M059J (cell line): ENCODE measurements at regions not wholly inside any gene's neighbourhood (a gene's known extent, or its start where the extent isn't known, plus 50 kb on each side); places are given as distances from the start of the nearest gene placed in this dataset.
A peak's percentile ranks its signal among the peaks of the same experiment; 100 is the strongest.

Experiments
- DNase-seq: peaks from one replicate; pipeline ENCODE4 v3.0.0-alpha.2; 2012; ENCODE audit warnings: low read depth

GRCh38 chr17:5785867-5786509 is 201.7 kb upstream of the NLRP1 start:
- peak; percentile 61 for DNase-seq

GRCh38 chr17:5786510-5786875 is 202.2 kb upstream of the NLRP1 start:
- no peak for DNase-seq

- peak; percentile 83 for DNase-seq
Measured at GRCh38 chr17:5788266-5788900, 204.1 kb upstream of the NLRP1 start.

GRCh38 chr17:5789528-5789927 is 205.2 kb upstream of the NLRP1 start:
- no peak for DNase-seq

GRCh38 chr17:5793157-5793556 is 208.8 kb upstream of the NLRP1 start:
- no peak for DNase-seq

GRCh38 chr17:5793899-5794298 is 209.6 kb upstream of the NLRP1 start:
- DNase-seq: no peak

- DNase-seq: no peak
Measured at GRCh38 chr17:5794385-5794784, 210.1 kb upstream of the NLRP1 start.

GRCh38 chr17:5794881-5795506 is 210.7 kb upstream of the NLRP1 start:
- DNase-seq: no peak

GRCh38 chr17:5797447-5798050 is 213.2 kb upstream of the NLRP1 start:
- no peak for DNase-seq

- no peak for DNase-seq
Measured at GRCh38 chr17:5798094-5798493, 213.8 kb upstream of the NLRP1 start.

GRCh38 chr17:5800131-5800530 is 215.8 kb upstream of the NLRP1 start:
- DNase-seq: no peak

- DNase-seq: no peak
Measured at GRCh38 chr17:5800646-5801045, 216.3 kb upstream of the NLRP1 start.

- no peak for DNase-seq
Measured at GRCh38 chr17:5804251-5804650, 219.9 kb upstream of the NLRP1 start.

- DNase-seq: no peak
Measured at GRCh38 chr17:5809056-5809455, 224.7 kb upstream of the NLRP1 start.

- no peak for DNase-seq
Measured at GRCh38 chr17:5809580-5810188, 225.4 kb upstream of the NLRP1 start.

- no peak for DNase-seq
Measured at GRCh38 chr17:5812590-5812989, 228.3 kb upstream of the NLRP1 start.

GRCh38 chr17:5813357-5813756 is 229.0 kb upstream of the NLRP1 start:
- no peak for DNase-seq

- no peak for DNase-seq
Measured at GRCh38 chr17:5815396-5815795, 231.1 kb upstream of the NLRP1 start.

GRCh38 chr17:5816491-5817070 is 232.3 kb upstream of the NLRP1 start:
- DNase-seq: no peak

- DNase-seq: no peak
Measured at GRCh38 chr17:5817475-5818395, 233.4 kb upstream of the NLRP1 start.

GRCh38 chr17:5819396-5819795 is 235.1 kb upstream of the NLRP1 start:
- DNase-seq: peak; percentile 30
